ENCODE measurements at regions not wholly inside any gene's neighbourhood (a gene's known extent, or its start where the extent isn't known, plus 50 kb on each side); places are given as distances from the start of the nearest gene placed in this dataset.
"Not testable (repeated sequence)": the region's sequence is repeated elsewhere in the genome, so short reads cannot be mapped to it uniquely, and the experiment has no call there.

DNA sequence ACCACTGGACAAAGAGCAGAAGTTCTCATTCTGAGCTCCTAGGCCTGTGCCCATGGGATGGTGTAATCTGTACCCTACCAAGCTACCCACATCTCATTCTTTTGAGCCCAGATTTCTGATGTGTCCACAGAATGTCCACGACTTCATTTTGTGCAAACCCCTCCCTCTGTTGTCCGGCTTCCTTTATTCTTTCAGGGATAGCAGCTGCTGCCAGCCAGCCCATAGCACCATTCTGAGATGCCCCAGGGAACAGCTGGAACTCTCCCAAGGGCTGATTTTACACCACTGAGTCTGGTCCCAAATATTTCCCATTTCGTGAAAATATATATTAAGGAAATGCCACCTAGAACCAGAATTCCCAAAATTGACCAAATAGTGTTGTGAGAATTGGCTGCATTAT is 236.6 kb downstream of the SATB1 start:
- no peak overlapping the region for H3K4me3 Mint-ChIP-seq
- H3K27ac Mint-ChIP-seq: no peak overlapping the region
- no peaks in the 10 kb centered on the region for H3K4me1 Mint-ChIP-seq
- H3K9me3 Mint-ChIP-seq: no peaks in the 10 kb centered on the region
- DNase-seq: no peak
- H3K27me3 Mint-ChIP-seq: no peaks in the 10 kb centered on the region
- no peaks in the 10 kb centered on the region for H3K36me3 Mint-ChIP-seq

DNA sequence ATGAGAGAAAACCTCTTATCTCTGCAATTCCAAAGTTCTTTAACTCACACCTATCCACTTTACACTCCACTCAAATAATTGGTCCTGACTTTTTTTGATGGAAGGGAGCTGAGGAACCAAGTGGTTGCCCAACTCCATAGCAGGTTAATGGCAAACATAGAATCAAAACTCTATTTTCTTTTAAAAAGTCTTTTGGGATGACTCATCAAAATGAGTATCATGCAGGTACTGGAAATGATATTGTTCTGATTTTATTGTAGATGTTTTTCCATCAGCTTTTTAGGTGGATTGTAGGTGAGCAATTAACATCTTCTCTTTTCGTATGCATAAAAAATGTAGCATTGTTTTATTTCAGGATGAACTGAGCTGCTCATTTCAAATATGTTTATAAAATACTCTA is 239.5 kb downstream of the SATB1 start:
- Mint-ChIP-seq H3K4me3 (no peak overlapping the region), H3K27me3 (no peaks in the 10 kb centered on the region), H3K36me3 (no peaks in the 10 kb centered on the region), H3K4me1 (no peaks in the 10 kb centered on the region), H3K27ac (no peak overlapping the region), H3K9me3 (no peaks in the 10 kb centered on the region)
- DNase-seq: no peak

DNA sequence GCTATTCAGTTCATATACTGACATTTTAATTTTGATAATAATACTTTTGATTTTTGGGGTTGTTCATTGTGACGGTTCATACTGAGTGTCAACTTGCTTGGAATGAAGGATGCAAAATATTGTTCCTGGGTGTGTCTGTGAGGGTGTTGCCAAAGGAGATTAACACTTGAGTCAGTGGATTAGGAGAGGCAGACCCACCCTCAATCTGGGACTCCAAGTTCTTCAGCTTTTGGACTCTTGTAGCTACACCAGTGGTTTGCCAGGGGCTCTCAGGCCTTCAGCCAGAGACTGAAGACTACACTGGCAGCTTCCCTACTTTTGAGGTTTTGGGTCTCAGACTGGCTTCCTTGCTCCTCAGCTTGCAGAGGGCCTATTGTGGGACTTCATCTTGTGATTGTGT is 242.2 kb downstream of the SATB1 start:
- H3K4me3 Mint-ChIP-seq, DNase-seq, H3K9me3 Mint-ChIP-seq, H3K27me3 Mint-ChIP-seq, H3K4me1 Mint-ChIP-seq, H3K36me3 Mint-ChIP-seq, H3K27ac Mint-ChIP-seq: not testable (repeated sequence)

DNA sequence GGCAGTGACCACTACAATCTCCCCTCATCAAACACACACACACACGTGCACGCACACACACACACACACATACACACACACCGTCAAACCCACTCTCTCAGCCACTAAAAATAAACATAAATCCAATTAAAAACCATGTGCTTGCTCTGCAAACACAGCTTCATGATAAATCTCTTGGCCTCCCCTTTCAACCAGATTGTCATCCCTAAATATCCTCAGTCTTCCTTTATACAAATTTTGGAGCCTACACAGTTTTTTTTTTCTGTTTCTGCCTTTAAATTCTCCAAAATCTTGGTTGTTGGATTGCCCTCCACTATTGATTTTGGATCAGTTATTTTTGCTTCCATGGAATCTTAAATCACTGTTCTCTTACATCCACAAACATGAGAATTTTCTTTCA is 245.6 kb downstream of the SATB1 start:
- H3K36me3 Mint-ChIP-seq: no peaks in the 10 kb centered on the region
- no peak overlapping the region for H3K27ac Mint-ChIP-seq
- H3K9me3 Mint-ChIP-seq: no peaks in the 10 kb centered on the region
- no peaks in the 10 kb centered on the region for H3K27me3 Mint-ChIP-seq
- H3K4me1 Mint-ChIP-seq: no peaks in the 10 kb centered on the region
- no peak for DNase-seq
- no peak overlapping the region for H3K4me3 Mint-ChIP-seq

DNA sequence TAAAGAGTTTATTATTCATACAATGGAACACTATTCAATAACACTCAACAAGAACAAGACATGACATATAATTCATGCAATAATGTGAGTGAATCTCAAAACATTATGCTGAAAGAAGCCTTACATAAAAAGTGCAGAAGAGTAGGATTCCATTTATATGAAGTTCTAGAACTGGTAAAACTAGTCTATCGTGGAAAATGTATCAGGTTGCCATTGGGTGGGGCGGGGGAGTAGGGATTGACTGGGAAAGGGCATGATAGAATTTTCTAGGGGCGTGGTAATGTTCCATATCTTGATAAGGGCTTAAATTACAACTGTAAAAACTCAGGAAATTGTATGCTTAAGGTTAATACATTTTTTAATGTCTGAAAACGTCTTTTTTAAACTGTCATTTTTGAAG is 247.9 kb downstream of the SATB1 start:
- Mint-ChIP-seq H3K27me3 (no peaks in the 10 kb centered on the region), H3K36me3 (no peaks in the 10 kb centered on the region), H3K4me3 (no peak overlapping the region), H3K27ac (no peak overlapping the region), H3K4me1 (no peaks in the 10 kb centered on the region), H3K9me3 (peaks cover 7% of the 10 kb centered on the region)
- DNase-seq: no peak

DNA sequence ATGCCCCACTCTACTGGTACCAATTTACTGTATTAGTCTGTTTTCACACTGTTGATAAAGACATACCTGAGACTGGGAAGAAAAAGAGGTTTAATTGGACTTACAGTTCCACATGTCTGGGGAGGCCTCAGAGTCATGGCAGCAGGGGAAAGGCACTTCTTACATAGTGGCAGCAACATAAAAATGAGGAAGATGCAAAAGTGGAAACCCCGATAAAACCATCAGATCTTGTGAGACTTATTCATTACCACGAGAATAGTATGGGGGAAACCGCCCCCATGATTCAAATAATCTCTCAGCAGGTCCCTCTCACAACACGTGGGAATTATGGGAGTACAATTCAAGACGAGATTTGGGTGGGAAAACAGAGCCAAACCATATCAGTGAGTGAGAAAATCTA is 251.2 kb downstream of the SATB1 start:
- DNase-seq, H3K4me3 Mint-ChIP-seq, H3K36me3 Mint-ChIP-seq, H3K27ac Mint-ChIP-seq, H3K27me3 Mint-ChIP-seq, H3K9me3 Mint-ChIP-seq, H3K4me1 Mint-ChIP-seq: not testable (repeated sequence)

DNA sequence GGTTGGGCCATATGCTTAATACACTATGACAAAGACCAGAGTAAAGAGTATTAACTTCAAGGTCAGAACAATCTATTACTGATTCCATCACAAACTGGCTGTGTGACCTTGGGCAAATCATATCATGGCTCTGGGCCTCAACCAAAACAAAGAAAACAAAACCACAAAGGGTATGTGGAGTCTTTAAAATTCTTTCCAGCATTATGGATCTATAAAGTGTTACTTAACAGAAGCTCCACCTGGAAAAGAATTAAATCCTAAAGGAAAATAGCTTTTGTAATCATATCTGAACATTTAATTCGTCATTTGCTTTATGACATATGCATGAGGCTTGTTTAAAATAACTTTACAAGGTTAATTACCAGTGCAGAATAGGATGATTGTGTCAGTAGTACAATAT is 265.5 kb downstream of the SATB1 start:
- H3K36me3 Mint-ChIP-seq: no peaks in the 10 kb centered on the region
- no peaks in the 10 kb centered on the region for H3K4me1 Mint-ChIP-seq
- no peaks in the 10 kb centered on the region for H3K9me3 Mint-ChIP-seq
- no peak overlapping the region for H3K4me3 Mint-ChIP-seq
- H3K27ac Mint-ChIP-seq: no peak overlapping the region
- DNase-seq: no peak
- H3K27me3 Mint-ChIP-seq: no peaks in the 10 kb centered on the region

DNA sequence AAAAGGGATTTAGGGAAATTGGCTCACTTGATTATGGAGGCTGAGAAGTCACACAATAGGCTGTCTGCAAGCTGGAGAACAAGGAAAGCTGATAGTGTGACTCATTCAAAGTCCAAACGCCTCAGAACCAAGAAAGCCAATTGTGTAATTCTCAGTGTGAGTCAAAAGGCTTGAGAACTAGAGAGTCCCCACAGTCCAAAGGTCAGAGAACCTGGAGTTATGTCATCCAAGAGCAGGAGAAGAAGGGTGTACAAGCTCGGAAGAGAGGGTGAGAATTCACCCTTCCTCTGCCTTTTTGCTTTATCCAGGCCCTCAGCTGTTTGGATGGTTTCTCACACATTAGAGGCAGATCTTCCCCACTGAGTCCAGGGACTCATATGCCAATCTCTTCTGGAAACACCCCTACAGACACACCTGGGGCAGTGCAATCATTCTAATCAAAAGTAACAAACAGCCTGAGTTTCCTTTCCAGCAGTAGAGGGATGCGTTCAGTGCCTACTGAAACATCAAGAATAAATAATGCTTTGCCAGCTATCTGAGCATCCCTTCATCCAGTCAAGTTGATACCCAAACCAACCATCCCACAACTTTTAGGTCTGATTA is 271.5 kb downstream of the SATB1 start:
- H3K9me3 Mint-ChIP-seq: no peaks in the 10 kb centered on the region
- H3K27ac Mint-ChIP-seq: no peak overlapping the region
- no peak for DNase-seq
- H3K4me1 Mint-ChIP-seq: no peaks in the 10 kb centered on the region
- no peaks in the 10 kb centered on the region for H3K36me3 Mint-ChIP-seq
- no peaks in the 10 kb centered on the region for H3K27me3 Mint-ChIP-seq
- H3K4me3 Mint-ChIP-seq: no peak overlapping the region

DNA sequence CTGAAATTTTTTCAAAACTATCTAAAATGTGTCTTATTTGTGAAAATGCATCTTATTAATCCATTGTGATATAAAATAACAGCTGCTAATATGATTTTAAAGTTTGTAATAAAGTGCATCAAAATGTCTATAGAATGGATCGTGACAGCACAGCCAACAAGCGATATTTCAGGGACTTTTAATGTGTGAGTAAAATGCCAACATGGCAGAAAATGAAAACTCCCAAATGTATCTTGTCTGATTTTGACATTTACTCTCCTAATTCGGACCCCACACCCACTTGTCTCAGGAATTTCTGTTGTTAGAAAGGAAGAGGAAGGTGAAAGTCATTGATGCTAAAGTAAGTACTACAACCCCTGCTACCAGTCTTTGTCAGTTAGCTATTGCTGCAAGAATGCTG is 273.9 kb downstream of the SATB1 start:
- no peaks in the 10 kb centered on the region for H3K9me3 Mint-ChIP-seq
- H3K36me3 Mint-ChIP-seq: no peaks in the 10 kb centered on the region
- H3K4me1 Mint-ChIP-seq: no peaks in the 10 kb centered on the region
- DNase-seq: no peak
- no peak overlapping the region for H3K27ac Mint-ChIP-seq
- no peaks in the 10 kb centered on the region for H3K27me3 Mint-ChIP-seq
- H3K4me3 Mint-ChIP-seq: no peak overlapping the region

DNA sequence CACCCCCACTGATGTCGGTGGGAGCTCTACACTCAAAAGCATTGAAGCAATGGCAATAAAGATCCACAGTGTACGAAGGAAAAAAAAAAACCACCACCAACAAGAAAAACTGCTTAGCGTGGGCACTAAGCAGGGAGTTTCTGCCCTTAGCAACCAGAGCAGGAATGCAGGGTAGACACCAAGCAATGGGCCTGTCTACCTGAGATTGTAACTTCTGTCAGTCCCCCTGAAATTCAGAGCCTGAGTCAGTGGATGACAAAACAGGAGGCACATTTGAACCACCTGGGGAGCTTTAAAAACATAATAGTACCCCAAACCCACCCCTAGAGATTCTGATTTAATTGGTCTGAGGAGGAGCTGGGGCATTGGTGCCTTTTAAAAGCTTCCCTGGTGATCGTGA is 275.2 kb downstream of the SATB1 start:
- Mint-ChIP-seq H3K9me3 (no peaks in the 10 kb centered on the region), H3K27me3 (no peaks in the 10 kb centered on the region), H3K4me1 (no peaks in the 10 kb centered on the region), H3K36me3 (no peaks in the 10 kb centered on the region), H3K4me3 (no peak overlapping the region), H3K27ac (no peak overlapping the region)
- no peak for DNase-seq

DNA sequence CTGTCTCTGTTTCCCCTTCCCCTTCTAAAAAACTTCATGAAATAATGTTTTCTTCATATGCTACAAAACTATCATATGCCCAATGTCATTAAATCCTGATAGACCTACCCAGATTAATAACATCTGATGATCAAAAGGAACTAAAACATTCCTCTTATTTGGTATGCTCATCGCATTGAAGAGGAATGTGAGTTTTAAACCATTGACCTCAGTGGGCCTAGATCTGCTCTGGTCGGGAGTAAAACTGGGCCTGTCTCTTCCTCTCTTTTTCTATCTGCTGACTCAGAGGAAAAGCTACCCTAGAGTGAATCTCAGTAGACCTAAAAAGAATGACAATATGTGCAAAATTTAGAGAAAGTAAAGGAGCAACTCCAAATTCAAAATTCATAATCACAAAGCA is 275.8 kb downstream of the SATB1 start:
- H3K27me3 Mint-ChIP-seq: no peaks in the 10 kb centered on the region
- no peaks in the 10 kb centered on the region for H3K9me3 Mint-ChIP-seq
- no peaks in the 10 kb centered on the region for H3K4me1 Mint-ChIP-seq
- no peak for DNase-seq
- H3K36me3 Mint-ChIP-seq: no peaks in the 10 kb centered on the region
- H3K4me3 Mint-ChIP-seq: no peak overlapping the region
- no peak overlapping the region for H3K27ac Mint-ChIP-seq

DNA sequence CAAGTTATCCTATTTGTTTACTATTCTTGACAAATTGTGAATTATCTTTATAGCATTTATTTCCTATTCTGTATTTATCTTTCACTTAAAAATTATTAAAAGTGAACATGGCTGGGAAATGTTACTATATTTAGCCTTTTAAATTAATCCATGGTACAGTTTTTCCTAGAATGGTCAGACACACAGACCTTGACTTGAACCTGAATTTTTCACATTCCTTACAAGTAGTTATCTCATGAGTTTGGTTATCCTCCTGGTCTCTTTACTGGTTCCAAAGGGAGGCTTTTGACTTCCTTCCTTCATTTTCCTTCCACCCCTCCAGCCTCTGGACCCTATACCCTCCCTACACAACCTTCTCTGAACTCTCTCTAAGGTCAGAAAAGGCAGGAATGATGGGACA is 280.6 kb downstream of the SATB1 start:
- H3K27me3 Mint-ChIP-seq: no peaks in the 10 kb centered on the region
- no peaks in the 10 kb centered on the region for H3K36me3 Mint-ChIP-seq
- no peaks in the 10 kb centered on the region for H3K4me1 Mint-ChIP-seq
- H3K27ac Mint-ChIP-seq: no peak overlapping the region
- no peak for DNase-seq
- no peak overlapping the region for H3K4me3 Mint-ChIP-seq
- H3K9me3 Mint-ChIP-seq: no peaks in the 10 kb centered on the region

DNA sequence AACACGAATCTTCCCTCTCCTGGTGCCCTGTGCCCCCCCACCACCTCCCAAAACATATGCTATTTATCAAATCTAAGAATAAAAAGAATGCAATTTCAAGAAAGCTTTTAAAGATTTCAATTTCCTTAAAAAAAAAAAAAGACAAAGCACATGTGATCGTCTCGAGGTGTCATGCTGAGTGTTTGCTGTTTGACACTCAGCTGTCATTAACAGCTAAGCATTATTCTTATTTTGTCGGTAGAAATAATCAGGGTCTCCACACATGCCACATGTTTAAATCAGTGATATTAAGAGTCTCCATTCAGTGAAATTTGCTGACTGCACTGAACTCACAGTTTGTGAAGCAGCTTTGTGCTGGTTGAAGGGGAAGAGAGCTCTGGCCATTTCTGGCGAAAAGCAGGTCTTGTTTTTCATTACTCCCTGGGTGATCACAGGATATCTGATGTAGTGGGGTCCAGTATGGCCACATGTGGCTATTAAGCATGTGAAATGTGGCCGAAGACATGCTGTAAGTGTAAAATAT is 281.8 kb downstream of the SATB1 start:
- DNase-seq: no peak
- Mint-ChIP-seq H3K4me3 (no peak overlapping the region), H3K36me3 (no peaks in the 10 kb centered on the region), H3K27me3 (no peaks in the 10 kb centered on the region), H3K27ac (no peak overlapping the region), H3K4me1 (no peaks in the 10 kb centered on the region), H3K9me3 (no peaks in the 10 kb centered on the region)

DNA sequence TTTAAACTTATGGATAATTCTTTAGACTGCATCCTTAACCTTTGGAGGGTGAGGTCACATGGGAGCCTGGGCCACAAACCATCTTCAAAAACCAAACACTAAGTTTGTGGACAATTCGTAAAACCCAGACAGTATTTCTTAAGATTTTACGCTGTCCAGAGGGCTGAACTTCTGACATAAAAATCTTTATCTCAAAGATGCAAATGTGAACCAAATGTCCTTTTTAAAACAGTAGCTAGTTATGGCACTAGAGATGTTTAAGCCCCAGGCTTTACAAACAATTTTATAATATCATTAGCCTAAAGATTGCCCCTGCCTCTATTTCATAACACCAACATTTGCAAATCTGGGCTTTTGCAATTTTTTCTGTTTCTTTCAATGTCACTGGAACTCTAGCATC is 287.2 kb downstream of the SATB1 start:
- DNase-seq: no peak
- peaks cover 4% of the 10 kb centered on the region for H3K4me1 Mint-ChIP-seq
- no peak overlapping the region for H3K27ac Mint-ChIP-seq
- H3K4me3 Mint-ChIP-seq: no peak overlapping the region
- H3K27me3 Mint-ChIP-seq: no peaks in the 10 kb centered on the region
- H3K36me3 Mint-ChIP-seq: no peaks in the 10 kb centered on the region
- no peaks in the 10 kb centered on the region for H3K9me3 Mint-ChIP-seq

DNA sequence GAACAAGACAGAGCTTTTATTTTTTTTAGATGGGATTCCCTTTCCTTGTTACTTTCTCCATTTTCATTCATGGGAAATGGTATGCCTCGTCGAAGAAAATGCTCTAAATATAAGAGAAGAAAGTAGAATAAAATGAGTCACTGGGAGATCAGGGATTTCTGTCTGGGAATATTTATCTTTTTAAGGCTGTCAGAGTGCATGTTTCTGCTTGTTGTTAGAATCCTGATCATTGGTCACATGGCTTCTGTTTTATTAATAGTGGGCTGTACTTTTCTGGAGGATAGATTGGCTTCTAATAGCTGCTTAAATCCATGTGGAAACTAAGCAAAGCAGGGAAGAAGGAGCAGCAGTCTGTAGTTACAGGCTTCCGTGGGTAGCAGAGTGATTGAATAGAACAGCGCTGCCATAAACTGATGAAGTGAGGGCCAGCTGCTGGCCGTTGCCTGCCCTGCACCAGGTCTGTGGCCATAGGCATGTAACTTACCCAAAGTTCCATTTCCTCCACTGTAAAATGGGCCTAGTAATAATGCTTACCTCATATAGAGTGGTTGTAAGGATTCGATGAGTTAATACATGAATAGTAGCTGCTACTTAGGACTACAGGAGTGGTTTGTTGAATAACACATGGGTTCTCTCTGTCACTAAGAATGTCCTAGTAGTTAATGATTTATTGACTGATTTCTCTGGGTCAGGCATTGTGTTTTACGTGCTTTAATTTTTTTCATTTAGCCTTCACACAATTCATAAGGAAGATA is 289.9 kb downstream of the SATB1 start:
- Mint-ChIP-seq H3K36me3 (no peaks in the 10 kb centered on the region), H3K4me3 (no peak overlapping the region)

DNA sequence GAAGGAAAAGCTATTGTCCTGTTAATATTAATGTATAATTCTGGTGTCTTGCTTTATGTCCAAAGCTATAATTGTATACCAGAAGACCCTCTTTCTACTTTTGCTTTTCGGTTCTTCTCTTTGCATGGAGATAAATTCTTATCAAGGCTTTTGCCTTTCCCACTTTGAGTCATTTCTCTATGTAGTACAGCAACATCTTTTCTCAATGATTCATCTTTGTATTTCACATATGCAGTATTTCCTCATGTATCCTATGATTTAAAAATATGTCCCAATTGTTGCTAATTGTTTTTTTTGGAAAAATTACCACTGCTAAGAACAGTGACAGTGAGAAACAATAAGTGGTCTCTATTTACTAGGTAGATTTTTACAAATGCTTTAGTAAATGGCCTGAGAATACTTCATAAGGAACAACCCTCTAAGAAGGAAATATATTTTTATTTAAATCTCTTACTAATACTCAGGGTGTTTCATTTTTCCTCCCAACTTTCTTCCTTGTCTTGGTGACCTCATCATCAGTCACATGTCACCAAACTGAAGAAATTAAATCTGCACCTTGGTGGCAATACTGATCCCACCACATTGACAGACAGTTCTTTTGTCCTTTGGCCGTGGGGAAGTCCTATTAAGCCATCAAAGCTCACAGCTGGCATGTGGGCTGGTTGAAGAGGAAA is 290.6 kb downstream of the SATB1 start:
- Mint-ChIP-seq H3K36me3 (no peaks in the 10 kb centered on the region), H3K27ac (no peak overlapping the region), H3K4me1 (peaks cover 4% of the 10 kb centered on the region), H3K4me3 (no peak overlapping the region), H3K27me3 (no peaks in the 10 kb centered on the region), H3K9me3 (no peaks in the 10 kb centered on the region)
- DNase-seq: no peak

More for the DNA sequence above, 289.9 kb downstream of the SATB1 start:
- no peak overlapping the region for H3K27ac Mint-ChIP-seq
- no peaks in the 10 kb centered on the region for H3K9me3 Mint-ChIP-seq
- H3K27me3 Mint-ChIP-seq: no peaks in the 10 kb centered on the region
- H3K4me1 Mint-ChIP-seq: peaks cover 4% of the 10 kb centered on the region
- no peak for DNase-seq
